NCI-H774 (cell line): ENCODE measurements at regions not wholly inside any gene's neighbourhood (a gene's known extent, or its start where the extent isn't known, plus 50 kb on each side); places are given as distances from the start of the nearest gene placed in this dataset.
"Not testable (repeated sequence)": the region's sequence is repeated elsewhere in the genome, so short reads cannot be mapped to it uniquely, and the experiment has no call there.

Source experiments
- DNase-seq: peaks from one replicate; lab custom pipeline; 2025; lab: John Stamatoyannopoulos, UW

DNA sequence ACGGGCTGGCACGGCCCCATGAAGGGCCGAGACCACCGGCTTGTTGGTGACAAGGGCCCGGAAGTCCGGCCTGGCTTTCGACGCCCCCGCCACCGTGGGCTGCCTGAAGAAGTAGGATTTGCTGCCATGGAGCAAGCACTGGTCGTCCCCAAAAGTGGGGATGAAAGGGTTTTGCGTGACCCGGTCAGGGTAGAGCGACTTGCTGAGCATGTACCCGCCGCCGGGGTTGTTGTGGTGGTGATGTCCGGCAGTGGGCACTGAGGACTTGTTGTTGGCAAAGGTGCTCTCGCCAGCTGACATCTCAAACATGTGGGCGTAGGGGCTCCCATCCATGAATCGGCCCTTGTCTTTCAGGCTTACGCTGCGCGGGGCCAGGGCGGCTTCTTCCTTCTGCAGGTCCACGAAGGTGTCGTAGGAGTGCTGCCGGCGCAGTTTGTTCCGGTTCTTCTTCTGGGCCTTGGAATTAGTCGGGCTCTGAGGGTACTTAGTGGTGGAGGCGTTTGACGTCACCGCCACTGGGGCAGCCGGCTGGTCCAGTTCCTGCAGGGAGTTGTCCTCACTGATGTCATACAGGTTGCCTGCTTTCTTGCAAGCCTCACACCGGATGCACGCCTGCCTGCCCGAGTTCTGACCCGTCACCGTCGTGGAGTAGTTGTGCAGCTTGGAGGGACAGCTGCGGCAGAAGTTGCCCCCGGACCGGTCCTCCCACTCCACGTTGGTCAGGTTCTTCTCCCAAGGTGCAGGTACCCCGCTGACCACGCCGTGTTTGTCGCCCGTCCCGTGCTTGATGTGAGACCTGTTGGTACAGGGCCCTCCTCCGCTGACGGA is 366.6 kb downstream of the EMP1 start:
- no peak for DNase-seq

DNA sequence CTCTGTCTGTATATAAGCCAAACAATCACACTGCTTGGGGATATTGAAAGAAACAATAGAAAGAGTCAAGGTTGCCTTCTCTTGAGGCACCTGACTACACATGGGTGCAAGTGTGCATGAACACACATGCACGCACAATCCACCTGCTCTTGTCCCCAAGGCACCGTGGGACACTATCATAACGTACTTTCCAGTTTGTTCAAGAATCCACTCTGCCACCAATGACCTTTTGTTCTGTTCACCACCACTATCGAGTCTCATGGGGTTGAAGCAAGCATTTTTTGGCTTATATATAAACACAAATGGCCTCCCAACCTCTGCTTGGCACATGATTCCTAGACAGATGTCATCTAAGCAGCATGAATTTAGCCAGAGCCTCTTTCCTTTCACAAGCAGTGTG is 365.4 kb downstream of the EMP1 start:
- DNase-seq = no peak

DNA sequence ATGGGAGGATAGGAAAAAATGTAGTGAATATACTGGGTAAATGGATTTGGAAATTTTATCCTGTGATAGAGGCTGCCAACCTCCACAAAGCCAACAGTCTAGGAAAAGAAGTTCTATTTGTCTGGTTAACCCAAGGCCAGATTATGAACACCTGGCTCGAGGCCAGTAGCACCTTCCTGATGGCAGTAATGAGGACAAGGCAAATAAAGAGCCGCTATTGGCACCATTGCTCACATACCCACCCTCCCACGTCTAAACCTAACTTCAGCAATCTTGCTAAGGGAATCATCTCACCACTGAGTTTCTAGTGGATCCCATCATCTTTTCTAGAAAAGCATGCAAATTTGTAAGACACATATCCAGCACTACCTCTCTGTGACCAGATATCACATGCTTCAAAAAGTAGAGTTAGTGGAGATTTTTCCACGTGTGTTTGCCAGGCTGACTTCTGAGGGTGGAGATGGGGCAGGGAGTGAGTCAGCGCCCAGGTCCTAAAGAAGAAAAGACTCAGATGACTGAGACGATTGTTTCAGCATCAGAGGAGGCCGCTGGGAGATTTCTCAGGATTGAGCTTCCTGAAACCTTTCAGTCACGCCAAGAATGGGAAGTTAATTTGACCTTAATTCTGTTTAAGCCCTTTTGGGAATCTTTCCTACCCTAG is 362.9 kb downstream of the EMP1 start:
- no peak for DNase-seq

GRCh38 chr12:13552830-13553229 is 356.3 kb downstream of the EMP1 start:
- no peak for DNase-seq

DNA sequence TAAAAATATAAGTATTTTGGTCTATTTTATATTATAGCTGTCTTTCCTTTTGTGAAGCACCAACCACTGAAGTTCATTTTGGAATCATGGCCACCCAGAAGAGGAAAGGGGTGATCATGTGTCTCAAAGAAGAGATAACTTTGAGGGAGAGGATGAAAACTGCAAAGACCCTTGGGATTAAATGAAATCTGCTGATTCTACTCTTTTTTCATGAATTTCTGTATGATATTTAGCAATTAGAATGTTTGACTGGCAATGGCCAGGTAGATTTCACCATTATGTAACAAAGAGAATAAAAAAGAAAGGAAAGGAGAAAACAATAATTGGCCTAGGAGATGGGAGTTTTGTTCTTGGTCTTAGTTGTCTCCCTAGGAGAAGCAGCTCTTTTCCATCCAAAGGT is 350.8 kb downstream of the EMP1 start:
- DNase-seq = no peak

- no peak for DNase-seq
Observed at GRCh38 chr12:13546231-13546630, 349.7 kb downstream of the EMP1 start.

- no peak for DNase-seq
Observed at GRCh38 chr12:13539051-13539450, 342.5 kb downstream of the EMP1 start.

DNA sequence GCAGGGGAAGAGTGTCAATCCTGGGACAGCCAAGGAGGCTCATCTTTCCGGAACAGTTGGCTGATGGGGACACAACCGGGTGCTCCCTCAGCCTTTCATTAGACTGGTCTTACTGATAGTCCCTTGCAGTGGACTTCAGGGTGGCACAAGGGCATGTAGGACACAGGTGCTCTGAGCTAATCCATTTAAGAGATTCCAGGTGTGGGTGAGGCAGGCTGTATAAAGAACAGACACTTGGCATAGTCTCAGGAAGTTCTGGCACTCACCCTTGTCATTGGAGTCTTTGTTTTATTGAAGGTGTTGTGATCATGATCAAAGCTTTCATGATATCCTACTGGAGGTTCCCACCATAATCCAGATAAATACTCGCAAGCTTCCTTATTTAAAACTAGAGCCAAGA is 341.6 kb downstream of the EMP1 start:
- no peak for DNase-seq

- DNase-seq = no peak
Observed at GRCh38 chr12:13537623-13538022, 341.1 kb downstream of the EMP1 start.

- DNase-seq = no peak
Observed at GRCh38 chr12:13536219-13536910, 339.8 kb downstream of the EMP1 start.

DNA sequence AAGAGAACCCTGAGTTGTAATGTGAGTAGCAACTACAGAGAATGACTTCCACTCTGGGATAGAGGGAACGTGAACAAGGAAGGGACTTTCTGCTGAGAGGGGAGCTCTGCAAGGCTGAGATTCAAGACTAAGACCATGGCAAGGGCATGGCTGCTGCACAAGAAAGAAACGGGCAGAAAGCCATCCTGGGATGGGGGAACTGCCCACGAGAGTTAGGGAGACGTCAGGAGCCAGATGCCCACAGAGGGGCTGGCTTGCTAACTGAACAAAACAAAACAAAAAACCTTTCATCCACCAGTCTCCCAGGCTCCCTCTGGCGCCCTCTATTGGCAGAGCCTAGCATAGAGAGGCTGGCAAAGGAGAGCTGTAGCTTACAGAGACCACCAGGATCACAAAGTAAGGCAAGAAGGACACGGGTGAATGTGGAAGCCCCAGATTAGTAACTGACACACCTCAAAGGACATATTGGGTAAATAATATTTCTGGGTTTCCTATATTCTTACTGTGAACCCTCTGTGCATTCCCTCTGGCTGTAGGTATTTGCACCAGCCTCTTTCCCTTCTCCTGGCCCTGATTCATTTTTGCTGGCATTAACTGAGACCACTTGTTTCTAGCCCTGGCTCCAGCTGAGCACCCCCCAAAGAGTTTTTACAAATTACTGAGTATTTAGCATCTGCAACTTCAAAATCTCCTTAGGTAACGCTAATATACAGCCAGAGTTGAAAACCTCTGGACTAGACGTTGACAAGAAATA is 338.3 kb downstream of the EMP1 start:
- no peak for DNase-seq

DNA sequence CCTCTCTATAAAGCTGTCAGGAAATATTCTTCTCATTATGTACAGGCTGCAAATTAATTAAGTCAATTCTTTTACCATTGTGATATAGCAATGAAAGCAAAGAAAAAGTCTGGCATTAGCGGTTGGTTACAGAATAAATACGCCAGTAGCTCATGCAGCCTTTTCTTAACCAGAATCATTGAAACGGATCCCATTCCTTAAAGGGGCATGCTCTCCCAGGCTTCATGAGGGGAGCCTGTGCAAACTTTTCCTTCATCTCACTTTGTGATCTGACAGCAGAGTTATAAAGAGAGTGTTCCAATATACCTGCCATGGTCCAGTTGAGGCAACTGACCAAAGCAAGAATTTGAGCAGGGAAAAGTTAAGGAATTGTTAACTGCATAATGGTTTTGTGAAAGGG is 337.7 kb downstream of the EMP1 start:
- DNase-seq = no peak

DNA sequence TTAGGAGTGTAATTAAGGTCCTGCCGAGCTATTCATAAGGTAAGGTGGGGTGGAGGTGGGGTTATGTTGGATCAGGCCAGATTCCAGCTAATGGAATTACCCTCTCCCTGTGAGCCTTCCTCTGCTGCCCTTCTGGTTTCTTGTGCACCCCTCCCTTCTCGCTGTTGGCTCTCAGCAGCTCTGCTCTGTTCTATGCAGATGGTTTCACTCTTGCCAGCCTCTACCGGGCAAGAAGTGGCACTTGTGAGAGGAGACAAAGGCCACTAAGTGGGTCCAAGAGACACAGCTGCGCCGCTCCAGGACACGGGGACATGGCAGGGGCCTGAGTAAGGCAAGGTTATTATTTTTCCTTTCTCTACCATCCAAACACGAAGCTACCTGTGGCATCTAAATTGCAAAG is 334.4 kb downstream of the EMP1 start:
- DNase-seq = no peak

- DNase-seq = not testable (repeated sequence)
Observed at GRCh38 chr12:13526185-13526921, 329.8 kb downstream of the EMP1 start.

- DNase-seq = no peak
Observed at GRCh38 chr12:13523536-13524307, 327.2 kb downstream of the EMP1 start.

DNA sequence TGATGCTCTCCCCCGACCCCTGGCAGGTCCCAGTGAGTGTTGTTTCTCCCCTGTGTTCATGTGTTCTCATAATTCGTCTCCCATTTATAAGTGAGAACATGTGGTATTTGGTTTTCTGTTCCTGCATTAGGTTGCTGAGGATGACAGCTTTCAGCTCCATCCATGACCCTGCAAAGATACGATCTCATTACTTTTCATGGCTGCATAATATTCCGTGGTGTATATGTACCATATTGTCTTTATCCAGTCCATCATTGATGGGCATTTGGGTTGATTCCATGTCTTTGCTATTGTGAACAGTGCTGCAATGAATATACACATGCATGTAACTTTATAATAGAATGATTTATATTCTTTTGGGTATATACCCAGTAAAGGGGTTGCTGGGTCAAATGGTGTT is 321.5 kb downstream of the EMP1 start:
- DNase-seq = not testable (repeated sequence)

GRCh38 chr12:13509740-13510139 is 313.2 kb downstream of the EMP1 start:
- DNase-seq = no peak

DNA sequence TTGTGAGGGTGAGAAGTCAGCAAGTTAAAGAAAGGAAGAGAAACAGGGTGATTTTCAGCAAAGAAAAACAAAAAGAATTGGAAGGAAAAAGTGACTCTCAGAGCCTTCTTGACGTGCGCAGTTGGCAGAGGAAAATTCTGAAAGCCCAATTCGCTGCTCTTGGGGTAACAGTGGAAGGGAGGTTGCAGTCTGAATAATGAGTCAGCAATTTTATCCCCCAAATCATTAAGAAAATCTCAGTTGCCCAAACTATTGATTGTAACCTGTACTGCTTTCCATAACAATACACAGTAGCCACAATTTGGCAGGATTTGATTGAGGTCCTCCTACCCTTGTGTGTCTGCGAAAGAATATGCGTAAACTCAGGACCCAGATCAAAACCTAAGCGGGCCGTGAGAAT is 309.1 kb downstream of the EMP1 start:
- DNase-seq = no peak

GRCh38 chr12:13505224-13505623 is 308.7 kb downstream of the EMP1 start:
- no peak for DNase-seq

DNA sequence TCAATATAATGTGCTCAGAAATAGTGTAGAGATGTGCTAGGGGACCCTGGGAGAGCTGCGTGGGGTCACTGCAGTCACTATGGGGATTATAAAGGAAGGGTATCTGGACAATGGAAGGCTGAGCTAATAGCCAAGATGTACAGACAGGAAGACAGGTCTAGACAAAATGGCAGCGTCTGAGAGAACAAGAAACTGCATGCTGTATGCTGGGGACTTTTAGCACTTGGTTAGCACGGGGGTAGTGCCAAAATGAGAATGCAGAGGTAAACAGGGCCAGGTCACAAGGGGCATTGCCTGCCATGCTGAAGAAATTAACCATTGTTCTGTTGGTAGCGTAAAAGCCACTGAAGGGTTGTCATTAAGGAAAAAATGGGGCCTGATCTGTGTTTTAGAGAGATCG is 308.2 kb downstream of the EMP1 start:
- no peak for DNase-seq

- DNase-seq = no peak
Observed at GRCh38 chr12:13504074-13504473, 307.5 kb downstream of the EMP1 start.
